H7 (cell line): ENCODE measurements at regions not wholly inside any gene's neighbourhood (a gene's known extent, or its start where the extent isn't known, plus 50 kb on each side); places are given as distances from the start of the nearest gene placed in this dataset.

Experiments used
- DNase-seq: peaks from one replicate; pipeline ENCODE4 v3.0.0; 2012
- H3K27me3 ChIP-seq: 2 replicates; pipeline ENCODE4 v1.6.0; 2011; ENCODE audit warnings: mild to moderate bottlenecking, low read length; ENCODE audit not compliant: control insufficient read depth, insufficient read depth
- H3K36me3 ChIP-seq: replicated peaks from 2 replicates; pipeline ENCODE4 v1.5.1; 2011; ENCODE audit warnings: low read length; ENCODE audit not compliant: control insufficient read depth, insufficient read depth
- H3K4me3 ChIP-seq: 2 replicates; pipeline ENCODE4 v1.5.1; 2011; ENCODE audit warnings: low read depth, mild to moderate bottlenecking, control low read depth, low read length, moderate library complexity; ENCODE audit not compliant: insufficient read depth

GRCh38 chr13:105139380-105140285 lies 1395.8 kb downstream of the EFNB2 start:
- DNase-seq = no peak

DNA sequence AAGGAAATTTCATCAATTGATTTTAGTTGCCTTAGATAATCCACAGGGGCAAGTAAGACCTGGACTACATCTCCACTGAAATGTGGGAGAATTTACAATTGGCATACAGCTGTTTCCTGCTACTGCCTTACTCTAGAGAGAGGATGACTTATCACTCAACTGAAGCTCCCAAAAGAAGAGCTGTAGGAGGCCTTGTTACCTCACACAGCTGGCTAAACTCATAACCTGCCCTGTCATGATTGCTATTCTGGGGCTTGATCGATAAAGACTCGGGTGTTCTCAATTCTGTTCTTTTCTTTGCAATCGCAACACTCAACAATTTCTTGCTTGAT lies 1396.4 kb downstream of the EFNB2 start:
- H3K36me3 ChIP-seq = no peaks in the 10 kb centered on the region
- no peaks in the 10 kb centered on the region for H3K27me3 ChIP-seq
- no peak for DNase-seq
- H3K4me3 ChIP-seq = no peak overlapping the region

More at GRCh38 chr13:105139380-105140285, 1395.8 kb downstream of the EFNB2 start:
- H3K36me3 ChIP-seq = no peaks in the 10 kb centered on the region
- H3K27me3 ChIP-seq = no peaks in the 10 kb centered on the region
- no peak overlapping the region for H3K4me3 ChIP-seq

GRCh38 chr13:105135852-105136615 lies 1399.4 kb downstream of the EFNB2 start:
- H3K4me3 ChIP-seq = no peak overlapping the region
- DNase-seq = no peak
- H3K36me3 ChIP-seq = no peaks in the 10 kb centered on the region
- H3K27me3 ChIP-seq = no peaks in the 10 kb centered on the region

DNA sequence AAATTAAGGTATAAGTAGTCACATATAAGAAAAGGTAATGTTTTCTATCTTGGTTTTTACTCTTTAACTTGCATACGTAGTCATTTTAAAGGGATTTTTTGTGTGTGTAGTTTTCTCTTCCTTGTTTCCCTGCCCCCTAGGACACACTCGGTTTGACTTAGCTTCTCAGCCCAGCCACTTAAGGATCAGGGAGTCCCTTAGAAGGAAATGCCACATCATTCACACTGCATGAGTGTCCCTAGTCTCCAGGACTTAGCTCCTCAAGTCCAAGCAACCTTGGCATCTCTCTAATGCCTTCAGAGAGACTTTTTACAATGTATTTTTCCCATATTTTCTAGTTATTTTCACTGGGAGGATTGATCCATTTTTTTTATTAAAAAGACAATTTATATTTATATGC lies 1407.7 kb downstream of the EFNB2 start:
- Histone ChIP-seq H3K36me3 (no peaks in the 10 kb centered on the region), H3K4me3 (no peak overlapping the region), H3K27me3 (no peaks in the 10 kb centered on the region)
- DNase-seq = no peak

DNA sequence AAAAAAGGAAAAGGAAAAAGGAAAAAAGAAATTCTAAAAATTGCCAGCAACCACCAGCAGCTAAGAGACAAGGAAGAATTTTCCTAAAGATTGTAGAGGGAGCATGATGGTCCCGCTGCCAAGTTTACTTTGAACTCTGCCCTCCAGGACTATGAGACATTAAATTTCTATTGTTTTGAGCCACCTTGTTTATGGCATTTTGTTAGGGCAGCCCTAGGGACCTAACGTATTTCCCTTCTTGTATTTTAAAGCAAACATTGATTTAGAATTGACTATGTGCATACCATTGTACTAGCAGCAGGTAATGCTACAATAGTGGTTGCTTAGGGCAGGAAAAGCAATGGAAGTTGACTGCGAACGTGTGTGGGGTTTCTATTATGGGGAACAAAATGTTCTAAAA lies 1414.2 kb downstream of the EFNB2 start:
- Histone ChIP-seq H3K36me3 (no peaks in the 10 kb centered on the region), H3K27me3 (no peaks in the 10 kb centered on the region), H3K4me3 (no peak overlapping the region)
- no peak for DNase-seq

GRCh38 chr13:105118426-105118985 lies 1417.0 kb downstream of the EFNB2 start:
- H3K36me3 ChIP-seq = no peaks in the 10 kb centered on the region
- no peak for DNase-seq
- H3K4me3 ChIP-seq = no peak overlapping the region
- H3K27me3 ChIP-seq = no peaks in the 10 kb centered on the region

DNA sequence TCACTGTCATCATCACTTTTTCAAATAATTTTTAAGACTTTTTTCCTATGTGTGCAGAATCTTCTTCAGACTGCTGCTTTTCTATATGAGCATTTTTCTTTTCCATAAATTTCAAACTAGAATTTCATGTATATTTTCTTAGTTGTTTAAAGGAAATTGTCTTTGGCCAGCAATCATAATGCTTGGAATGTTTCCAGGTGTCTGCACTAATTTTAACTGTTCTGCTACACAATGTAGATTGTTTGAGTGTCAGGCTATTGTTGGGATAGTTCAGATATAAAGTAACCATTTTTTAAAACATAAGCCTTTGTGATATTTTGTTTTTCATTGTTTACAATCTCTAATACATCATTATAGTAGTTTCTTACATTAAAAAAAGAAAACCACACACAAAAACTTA lies 1418.5 kb downstream of the EFNB2 start:
- no peak overlapping the region for H3K4me3 ChIP-seq
- DNase-seq = no peak
- no peaks in the 10 kb centered on the region for H3K27me3 ChIP-seq
- no peaks in the 10 kb centered on the region for H3K36me3 ChIP-seq

DNA sequence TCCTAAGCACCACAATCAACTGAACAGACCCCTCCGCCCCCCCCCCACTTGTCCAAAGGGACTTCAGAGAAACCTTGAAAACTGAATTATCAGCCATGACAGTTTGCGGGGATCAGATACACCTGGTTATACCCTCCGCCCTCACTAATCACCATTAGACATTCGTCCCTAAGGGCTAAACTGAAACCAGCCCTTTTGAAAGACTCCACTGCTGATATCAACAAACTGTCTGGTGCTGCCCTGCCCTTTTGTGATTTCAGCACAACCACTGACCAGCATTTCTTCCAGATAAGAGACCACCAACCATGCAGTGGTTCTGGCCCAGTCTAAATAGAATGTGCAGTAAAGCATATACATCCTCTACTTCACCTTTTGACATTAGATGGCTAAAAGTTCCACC lies 1422.9 kb downstream of the EFNB2 start:
- H3K36me3 ChIP-seq = no peaks in the 10 kb centered on the region
- no peak overlapping the region for H3K4me3 ChIP-seq
- no peaks in the 10 kb centered on the region for H3K27me3 ChIP-seq
- no peak for DNase-seq

DNA sequence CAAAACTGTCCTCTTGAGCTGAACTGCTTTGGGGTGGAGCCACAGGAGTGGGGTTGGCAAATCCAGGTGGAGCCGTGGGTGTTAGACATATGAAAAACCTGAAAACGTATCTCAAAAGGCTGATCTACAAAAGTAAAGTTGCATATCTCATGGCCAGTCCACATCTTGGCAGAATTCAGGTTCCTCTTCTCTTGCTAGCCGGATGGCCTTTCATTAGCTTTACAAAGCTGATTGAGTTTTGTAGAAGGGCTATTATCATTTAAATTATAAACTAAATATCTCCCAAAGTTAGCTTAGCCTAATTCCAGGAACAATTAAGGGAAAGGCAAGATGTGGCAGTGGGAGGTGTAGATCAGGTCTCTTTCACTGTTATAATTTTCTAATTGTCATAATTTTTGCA lies 1427.7 kb downstream of the EFNB2 start:
- Histone ChIP-seq H3K4me3 (no peak overlapping the region), H3K27me3 (no peaks in the 10 kb centered on the region), H3K36me3 (no peaks in the 10 kb centered on the region)
- no peak for DNase-seq

DNA sequence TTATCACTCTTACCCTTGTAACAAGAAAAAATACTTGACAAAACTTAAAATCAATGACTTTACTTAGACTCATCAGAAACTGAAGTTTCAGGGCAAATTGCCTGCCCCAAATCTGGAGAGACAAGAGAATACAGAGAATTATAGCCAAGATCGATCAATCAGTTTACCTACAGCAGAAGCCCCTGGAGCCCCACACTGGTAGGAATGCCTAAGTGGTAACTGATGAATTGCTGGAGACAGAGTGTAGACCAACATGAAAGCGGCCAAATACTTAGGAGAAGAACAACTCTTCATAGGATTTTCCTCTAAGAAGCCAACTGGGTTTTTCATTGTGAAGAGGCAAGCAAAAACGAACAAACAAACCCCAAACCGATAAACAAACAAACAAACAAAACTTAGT lies 1430.0 kb downstream of the EFNB2 start:
- no peaks in the 10 kb centered on the region for H3K27me3 ChIP-seq
- no peaks in the 10 kb centered on the region for H3K36me3 ChIP-seq
- no peak for DNase-seq
- no peak overlapping the region for H3K4me3 ChIP-seq

- Histone ChIP-seq H3K4me3 (no peak overlapping the region), H3K27me3 (no peaks in the 10 kb centered on the region), H3K36me3 (no peaks in the 10 kb centered on the region)
- no peak for DNase-seq
Observed at GRCh38 chr13:105097521-105097920, 1437.9 kb downstream of the EFNB2 start.

GRCh38 chr13:105089858-105090643 lies 1445.4 kb downstream of the EFNB2 start:
- no peak for DNase-seq
- Histone ChIP-seq H3K27me3 (no peaks in the 10 kb centered on the region), H3K36me3 (no peaks in the 10 kb centered on the region), H3K4me3 (no peak overlapping the region)

DNA sequence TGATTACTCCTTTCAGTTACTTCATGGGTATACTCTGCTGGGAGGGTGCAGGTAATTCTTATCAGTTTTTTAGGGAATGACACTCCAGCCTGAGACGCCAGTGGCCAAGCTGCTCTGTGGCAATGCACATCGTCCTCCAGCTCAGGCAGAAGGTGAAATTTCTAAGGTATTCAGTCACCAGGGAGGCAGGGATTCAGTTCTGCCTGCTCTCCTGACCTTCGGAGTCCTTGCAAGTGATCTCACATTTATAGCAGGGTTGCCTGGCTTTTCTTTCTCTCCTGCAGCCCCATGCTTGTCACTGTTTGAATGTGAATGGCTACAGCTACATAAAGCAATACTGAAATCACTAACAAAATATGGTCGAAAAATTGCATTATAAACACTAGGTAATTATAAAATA lies 1447.5 kb downstream of the EFNB2 start:
- Histone ChIP-seq H3K4me3 (no peak overlapping the region), H3K36me3 (no peaks in the 10 kb centered on the region), H3K27me3 (no peaks in the 10 kb centered on the region)
- peak; percentile 27 for DNase-seq

DNA sequence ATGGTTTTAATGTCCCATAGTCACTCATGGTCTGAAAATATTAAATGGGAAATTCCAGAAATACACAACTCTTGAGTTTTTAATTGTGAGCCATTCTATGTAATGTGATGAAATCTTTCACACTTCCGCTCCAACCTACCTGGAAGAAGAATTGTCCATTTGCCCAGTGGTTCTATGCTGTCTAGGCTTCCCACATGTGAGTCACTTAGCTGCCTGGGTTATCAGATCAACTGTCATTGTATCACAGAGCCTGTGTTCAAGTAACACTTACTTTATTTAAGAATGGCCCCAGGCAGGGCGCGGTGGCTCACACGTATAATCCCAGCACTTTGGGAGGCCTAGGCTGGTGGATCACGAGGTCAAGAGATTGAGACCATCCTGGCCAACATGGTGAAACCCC lies 1450.5 kb downstream of the EFNB2 start:
- no peak overlapping the region for H3K4me3 ChIP-seq

More for the DNA sequence above, 1450.5 kb downstream of the EFNB2 start:
- no peak for DNase-seq
- H3K27me3 ChIP-seq = no peaks in the 10 kb centered on the region
- H3K36me3 ChIP-seq = no peaks in the 10 kb centered on the region
